Endodermal cell (in vitro differentiated cells): ENCODE measurements at regions not wholly inside any gene's neighbourhood (a gene's known extent, or its start where the extent isn't known, plus 50 kb on each side); places are given as distances from the start of the nearest gene placed in this dataset.

Experiments used
- DNase-seq: peaks from one replicate; pipeline ENCODE4 v3.0.0-alpha.2; 2017
- H3K27ac ChIP-seq: 2 replicates; pipeline ENCODE4 v1.5.1; 2013; ENCODE audit warnings: mild to moderate bottlenecking, low read depth, low read length, moderate library complexity
- H3K27me3 ChIP-seq: 2 replicates; pipeline ENCODE4 v1.6.1; 2013; ENCODE audit warnings: mild to moderate bottlenecking, low read length, moderate library complexity; ENCODE audit not compliant: insufficient read depth, control insufficient read depth, poor library complexity, severe bottlenecking
- H3K36me3 ChIP-seq: 2 replicates; pipeline ENCODE4 v1.7.0; 2013; ENCODE audit warnings: mild to moderate bottlenecking, low read length, moderate library complexity; ENCODE audit not compliant: control insufficient read depth, insufficient read depth
- H3K4me1 ChIP-seq: one replicate; pipeline ENCODE4 v1.7.0; 2013; ENCODE audit warnings: low read length; ENCODE audit not compliant: control insufficient read depth, insufficient read depth
- H3K4me3 ChIP-seq: 2 replicates; pipeline ENCODE4 v1.5.1; 2013; ENCODE audit warnings: mild to moderate bottlenecking, low read length, moderate library complexity
- H3K9ac ChIP-seq: 2 replicates; pipeline ENCODE4 v1.6.1; 2013; ENCODE audit warnings: mild to moderate bottlenecking, low read length, moderate library complexity; ENCODE audit not compliant: poor library complexity, severe bottlenecking; ENCODE audit errors: extremely low read depth
- H3K9me3 ChIP-seq: 2 replicates; pipeline ENCODE4 v1.6.1; 2013; ENCODE audit warnings: mild to moderate bottlenecking, low read length, moderate library complexity; ENCODE audit not compliant: control insufficient read depth
- H3K27ac Mint-ChIP-seq: 2 replicates; pipeline ENCODE4 v1.8.0; 2020; ENCODE audit warnings: mixed read lengths
- H3K27me3 Mint-ChIP-seq: 2 replicates; pipeline ENCODE4 v1.8.0; 2021; ENCODE audit warnings: mild to moderate bottlenecking, mixed read lengths; ENCODE audit not compliant: insufficient read depth
- H3K36me3 Mint-ChIP-seq: 2 replicates; pipeline ENCODE4 v1.8.0; 2020; ENCODE audit warnings: low read depth, mixed read lengths
- H3K4me1 Mint-ChIP-seq: 2 replicates; pipeline ENCODE4 v1.8.0; 2020; ENCODE audit warnings: mixed read lengths
- H3K4me3 Mint-ChIP-seq: 2 replicates; pipeline ENCODE4 v1.8.0; 2020; ENCODE audit warnings: mild to moderate bottlenecking, moderate library complexity, mixed read lengths
- H3K9me3 Mint-ChIP-seq: 2 replicates; pipeline ENCODE4 v1.8.0; 2020; ENCODE audit warnings: mild to moderate bottlenecking, mixed read lengths
- WGBS, 2 experiments: methylation state at CpG; one replicate each; pipeline versions ENCODE4 v1.1.5 to v1.1.7; 2013; ENCODE audit warnings: missing lambda C conversion rate in 2 of 2, mixed read lengths in 1 of 2; ENCODE audit not compliant: insufficient coverage in 1 of 2, insufficient read length in 1 of 2; 5-methylcytosine and 5-hydroxymethylcytosine counted together
- TF ChIP-seq, protein P1 (sequence below): fragments of 200-600 bp; sonication (generic); conservative IDR thresholded peaks from 2 replicates; pipeline ENCODE4 v1.5.0; 2021; ENCODE audit warnings: antibody characterized with exemption, mild to moderate bottlenecking

DNA sequence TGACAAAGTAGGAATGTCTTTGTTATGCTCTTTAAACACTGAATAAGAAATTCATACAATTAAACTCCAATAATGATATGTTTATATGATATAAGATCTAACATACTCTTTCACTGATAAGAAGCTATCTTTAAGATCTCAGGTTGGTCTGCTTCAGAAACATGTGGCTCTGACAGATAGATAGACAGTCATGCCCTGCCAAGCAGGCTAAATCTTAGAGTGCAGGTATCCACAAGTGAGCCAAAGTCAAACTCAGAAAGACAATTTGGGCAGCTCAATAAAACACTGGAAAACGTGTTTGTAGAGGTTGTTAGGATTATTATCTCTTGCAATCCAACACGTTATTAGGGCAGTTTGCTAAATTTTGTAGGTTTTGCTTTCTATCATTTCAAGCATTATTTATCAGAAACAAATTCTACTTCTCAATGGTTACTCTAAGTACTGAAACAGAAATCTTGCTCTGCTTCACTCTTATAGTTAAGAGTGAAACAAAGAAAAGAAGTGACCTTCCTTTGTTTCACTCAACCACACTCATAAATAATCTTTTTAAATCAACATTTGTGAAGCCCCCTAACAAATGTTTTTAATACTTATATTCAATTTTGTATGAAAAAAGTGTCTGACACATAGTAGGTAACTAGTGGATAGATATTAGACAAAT, 1255.6 kb downstream of the DIAPH3 start:
- 65% methylated on average over 2 of the region's 2 CpGs; no CpG with 5 or more reads in 1 of the 2 experiments for WGBS, 2 experiments
- Histone ChIP-seq H3K9me3 (no peaks in the 10 kb centered on the region), H3K36me3 (no peaks in the 10 kb centered on the region), H3K4me1 (no peaks in the 10 kb centered on the region), H3K9ac (no peak overlapping the region), H3K4me3 (no peak overlapping the region), H3K27ac (no peak overlapping the region), H3K27me3 (no peaks in the 10 kb centered on the region)
- Mint-ChIP-seq H3K9me3 (no peaks in the 10 kb centered on the region), H3K27me3 (no peaks in the 10 kb centered on the region), H3K4me1 (no peaks in the 10 kb centered on the region), H3K4me3 (no peak overlapping the region), H3K36me3 (no peaks in the 10 kb centered on the region), H3K27ac (no peak overlapping the region)
- DNase-seq, result no peak
- TF ChIP-seq, protein P1, sequence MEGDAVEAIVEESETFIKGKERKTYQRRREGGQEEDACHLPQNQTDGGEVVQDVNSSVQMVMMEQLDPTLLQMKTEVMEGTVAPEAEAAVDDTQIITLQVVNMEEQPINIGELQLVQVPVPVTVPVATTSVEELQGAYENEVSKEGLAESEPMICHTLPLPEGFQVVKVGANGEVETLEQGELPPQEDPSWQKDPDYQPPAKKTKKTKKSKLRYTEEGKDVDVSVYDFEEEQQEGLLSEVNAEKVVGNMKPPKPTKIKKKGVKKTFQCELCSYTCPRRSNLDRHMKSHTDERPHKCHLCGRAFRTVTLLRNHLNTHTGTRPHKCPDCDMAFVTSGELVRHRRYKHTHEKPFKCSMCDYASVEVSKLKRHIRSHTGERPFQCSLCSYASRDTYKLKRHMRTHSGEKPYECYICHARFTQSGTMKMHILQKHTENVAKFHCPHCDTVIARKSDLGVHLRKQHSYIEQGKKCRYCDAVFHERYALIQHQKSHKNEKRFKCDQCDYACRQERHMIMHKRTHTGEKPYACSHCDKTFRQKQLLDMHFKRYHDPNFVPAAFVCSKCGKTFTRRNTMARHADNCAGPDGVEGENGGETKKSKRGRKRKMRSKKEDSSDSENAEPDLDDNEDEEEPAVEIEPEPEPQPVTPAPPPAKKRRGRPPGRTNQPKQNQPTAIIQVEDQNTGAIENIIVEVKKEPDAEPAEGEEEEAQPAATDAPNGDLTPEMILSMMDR, result no peak

DNA sequence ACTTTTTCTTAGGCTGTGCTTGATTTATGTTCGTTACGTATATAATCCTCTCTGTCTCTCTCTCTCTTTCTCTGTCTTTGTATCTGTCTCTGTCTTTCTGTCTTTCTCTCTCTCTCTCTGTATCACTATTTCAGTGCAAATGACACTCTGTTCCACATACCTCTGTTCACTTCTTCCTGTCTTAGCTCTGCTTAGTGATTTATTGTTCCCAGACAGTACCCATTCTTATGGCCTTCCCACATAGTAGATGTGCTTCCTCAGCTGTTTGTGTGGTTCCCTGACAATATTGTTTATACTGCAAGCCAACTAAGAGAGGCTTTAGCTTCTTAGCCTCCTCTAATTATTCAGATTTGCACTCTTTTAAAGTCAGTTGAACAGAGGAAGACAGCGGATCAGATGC, 1244.2 kb downstream of the DIAPH3 start:
- 89 to 95% methylated on average over 2 to 3 of the region's 3 CpGs for WGBS, 2 experiments
- H3K27me3 ChIP-seq, result no peaks in the 10 kb centered on the region

DNA sequence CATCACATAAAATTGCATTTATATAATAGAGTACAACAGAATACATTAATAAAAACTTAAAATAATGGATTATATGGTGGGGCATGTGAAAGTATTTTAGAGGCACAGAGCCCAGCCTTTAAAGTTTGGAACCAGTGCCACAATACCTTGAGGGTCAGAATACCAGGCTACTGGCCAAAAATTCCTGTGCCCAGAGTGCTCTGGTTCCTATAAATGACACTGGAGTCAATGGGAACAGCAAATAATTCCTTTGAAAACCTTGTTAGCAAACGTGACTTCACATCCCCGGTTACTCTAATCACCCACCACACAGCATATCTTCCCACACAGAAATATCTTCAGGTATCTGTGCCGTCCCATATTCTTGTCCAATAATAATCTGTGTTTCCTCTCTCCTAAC, 1242.6 kb downstream of the DIAPH3 start:
- Mint-ChIP-seq H3K4me1 (no peaks in the 10 kb centered on the region), H3K27ac (no peak overlapping the region), H3K9me3 (no peaks in the 10 kb centered on the region), H3K27me3 (no peaks in the 10 kb centered on the region), H3K36me3 (no peaks in the 10 kb centered on the region), H3K4me3 (no peak overlapping the region)
- WGBS, 2 experiments, result 92 to 96% methylated on average over 3 of the region's 3 CpGs
- Histone ChIP-seq H3K4me1 (no peaks in the 10 kb centered on the region), H3K9ac (no peak overlapping the region), H3K36me3 (no peaks in the 10 kb centered on the region), H3K4me3 (no peak overlapping the region), H3K9me3 (no peaks in the 10 kb centered on the region), H3K27me3 (no peaks in the 10 kb centered on the region), H3K27ac (no peak overlapping the region)
- TF ChIP-seq, protein P1, result no peak
- no peak for DNase-seq

More for the DNA sequence above, 1244.2 kb downstream of the DIAPH3 start:
- H3K27me3 Mint-ChIP-seq, result no peaks in the 10 kb centered on the region
- no peak overlapping the region for H3K4me3 Mint-ChIP-seq
- H3K27ac Mint-ChIP-seq, result no peak overlapping the region
- H3K9me3 Mint-ChIP-seq, result no peaks in the 10 kb centered on the region
- Histone ChIP-seq H3K27ac (no peak overlapping the region), H3K4me1 (no peaks in the 10 kb centered on the region), H3K9me3 (no peaks in the 10 kb centered on the region), H3K4me3 (no peak overlapping the region), H3K36me3 (no peaks in the 10 kb centered on the region), H3K9ac (no peak overlapping the region)
- no peak for DNase-seq
- no peaks in the 10 kb centered on the region for H3K36me3 Mint-ChIP-seq
- TF ChIP-seq, protein P1, result no peak
- no peaks in the 10 kb centered on the region for H3K4me1 Mint-ChIP-seq
